ENCODE measurements at regions not wholly inside any gene's neighbourhood (a gene's known extent, or its start where the extent isn't known, plus 50 kb on each side); places are given as distances from the start of the nearest gene placed in this dataset.

- ATAC-seq (no peak), FAIRE-seq (no peak), DNase-seq (ENCODE audit: low spot score) (no peak)
- no peaks in the 10 kb centered on the region for H3K4me1 ChIP-seq (ENCODE audit: insufficient read depth, low read length)
- no peak for TF ChIP-seq ZNF550 (CRISPR knock-in tag; IDR thresholded peaks at IDR 0.05; ENCODE audit: borderline replicate concordance)
- TF ChIP-seq ZNF567 (CRISPR knock-in tag; IDR thresholded peaks at IDR 0.05; ENCODE audit: borderline replicate concordance), result no peak
- TF ChIP-seq ZFP41 (CRISPR knock-in tag; IDR thresholded peaks at IDR 0.05; ENCODE audit: borderline replicate concordance), result no peak
- TF ChIP-seq, protein P1, sequence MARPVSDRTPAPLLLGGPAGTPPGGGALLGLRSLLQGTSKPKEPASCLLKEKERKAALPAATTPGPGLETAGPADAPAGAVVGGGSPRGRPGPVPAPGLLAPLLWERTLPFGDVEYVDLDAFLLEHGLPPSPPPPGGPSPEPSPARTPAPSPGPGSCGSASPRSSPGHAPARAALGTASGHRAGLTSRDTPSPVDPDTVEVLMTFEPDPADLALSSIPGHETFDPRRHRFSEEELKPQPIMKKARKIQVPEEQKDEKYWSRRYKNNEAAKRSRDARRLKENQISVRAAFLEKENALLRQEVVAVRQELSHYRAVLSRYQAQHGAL (CRISPR knock-in tag; IDR thresholded peaks at IDR 0.05; ENCODE audit: not compliant biosample characterization), result no peak
- TF ChIP-seq TCF12 (IDR thresholded peaks at IDR 0.05), result no peak
- TF ChIP-seq TCF12 (CRISPR knock-in tag; IDR thresholded peaks at IDR 0.05), result no peak
- no peak for TF ChIP-seq KLF11 (CRISPR knock-in tag; IDR thresholded peaks at IDR 0.05)
- TF ChIP-seq ZNF775 (CRISPR knock-in tag; IDR thresholded peaks at IDR 0.05; ENCODE audit: borderline replicate concordance), result no peak
- TF ChIP-seq SMARCC2 (IDR thresholded peaks at IDR 0.05), result no peak
- no peak for TF ChIP-seq ZUFSP (CRISPR knock-in tag; IDR thresholded peaks at IDR 0.05; ENCODE audit: borderline replicate concordance)
- H2AFZ ChIP-seq (ENCODE audit: low read length), result no peak overlapping the region
- H3K9ac ChIP-seq (ENCODE audit: insufficient read depth, low read depth, low read length), result no peak overlapping the region
- peaks cover 5 to 69% of the 10 kb centered on the region in 2 experiments; a peak in 4 of 5 replicates for H3K27me3 ChIP-seq (ENCODE audit: control insufficient read depth in 1 of 2, insufficient read depth in 2 of 2, low read length in 2 of 2)
- intact Hi-C loops (cut with micrococcal nuclease; ENCODE audit: unreplicated experiment), result no loop called here
- no peaks in the 10 kb centered on the region for H3K79me2 ChIP-seq (ENCODE audit: insufficient read depth, low read length)
- no peaks in the 10 kb centered on the region for H4K20me1 ChIP-seq (ENCODE audit: insufficient read depth, low read length)
- no peak overlapping the region for H3K27ac ChIP-seq (ENCODE audit: extremely low read length, insufficient read depth, low read length)
- WGBS (ENCODE audit: low lambda C conversion rate), result 41% methylated on average over 19 of the region's 24 CpGs
- CTCF ChIA-PET (ENCODE audit: low intra/inter-chr PET ratio, low total read pairs), result no interaction called here
- H3K4me3 ChIP-seq (replicated peaks in 1 of 3; ENCODE audit: insufficient read depth in 1 of 3, low read depth in 2 of 3, low read length in 3 of 3), result no peak overlapping the region
- no peak overlapping the region for H3K4me2 ChIP-seq (ENCODE audit: low read depth, low read length)
- in situ Hi-C loops (cut with HindIII; ENCODE audit: extremely low pct_ligation_motif_present, low pct_unique_long_range_greater_than_20kb), result no loop called here
- no peaks in the 10 kb centered on the region for H3K36me3 ChIP-seq (replicated peaks in 1 of 2; ENCODE audit: control insufficient read depth in 1 of 2, insufficient read depth in 2 of 2, low read length in 2 of 2)
- POLR2A ChIA-PET, result no interaction called here
- H3K9me3 ChIP-seq (ENCODE audit: low read length), result no peaks in the 10 kb centered on the region
- BruUV-seq (replicated peaks), result no TSS peak
Measured at GRCh38 chr2:120847700-120848321, 112.1 kb downstream of the GLI2 start.

Data from HepG2 (cell line).